Activated naive CD4-positive, alpha-beta T cell treated with anti-CD3 and anti-CD28 coated beads, Interleukin-2, amount 50 U/mL, for 24 hours (primary cell): ENCODE measurements at regions not wholly inside any gene's neighbourhood (a gene's known extent, or its start where the extent isn't known, plus 50 kb on each side); places are given as distances from the start of the nearest gene placed in this dataset.
"Not testable (repeated sequence)": the region's sequence is repeated elsewhere in the genome, so short reads cannot be mapped to it uniquely, and the experiment has no call there.

Source experiments
- H3K27ac Mint-ChIP-seq: one replicate; pipeline ENCODE4 v1.8.0; 2021; ENCODE audit warnings: mild to moderate bottlenecking, mixed read lengths
- H3K27me3 Mint-ChIP-seq: one replicate; pipeline ENCODE4 v1.8.0; 2021; ENCODE audit warnings: mixed read lengths
- H3K36me3 Mint-ChIP-seq: one replicate; pipeline ENCODE4 v1.8.0; 2021; ENCODE audit warnings: mixed read lengths
- H3K4me1 Mint-ChIP-seq: one replicate; pipeline ENCODE4 v1.8.0; 2021; ENCODE audit warnings: mixed read lengths
- H3K4me3 Mint-ChIP-seq: one replicate; pipeline ENCODE4 v1.8.0; 2021; ENCODE audit warnings: mild to moderate bottlenecking, mixed read lengths
- H3K9me3 Mint-ChIP-seq: one replicate; pipeline ENCODE4 v1.8.0; 2021; ENCODE audit warnings: mixed read lengths

- not testable (repeated sequence) for H3K36me3 Mint-ChIP-seq, H3K9me3 Mint-ChIP-seq, H3K4me3 Mint-ChIP-seq, H3K4me1 Mint-ChIP-seq
- Mint-ChIP-seq H3K27ac (peak overlapping the region; percentile 57), H3K27me3 (peaks cover 13% of the 10 kb centered on the region)
Observed at GRCh38 chr10:63827018-63827417, 305.8 kb downstream of the REEP3 start.

DNA sequence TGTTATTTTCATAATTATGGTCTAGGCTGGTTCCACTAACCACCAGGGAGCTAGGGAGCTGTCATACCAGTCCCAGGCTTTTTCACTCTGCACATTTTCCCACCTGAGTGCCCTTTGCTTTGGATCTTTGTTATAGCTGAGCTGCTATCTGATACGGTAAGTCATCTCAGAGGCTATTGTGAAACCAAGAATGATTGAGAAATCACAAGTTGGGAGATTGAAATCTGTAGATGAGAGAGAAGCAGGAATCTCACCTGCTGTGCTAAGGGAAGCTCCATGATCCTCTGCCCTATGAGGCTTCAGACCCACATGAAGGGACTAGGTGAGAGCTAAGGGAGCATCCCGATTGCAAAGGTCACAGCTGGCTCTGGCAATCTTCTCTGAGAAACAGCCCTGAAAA lies 307.8 kb downstream of the REEP3 start:
- H3K4me1 Mint-ChIP-seq = no peaks in the 10 kb centered on the region
- no peaks in the 10 kb centered on the region for H3K9me3 Mint-ChIP-seq
- H3K36me3 Mint-ChIP-seq = no peaks in the 10 kb centered on the region
- H3K27ac Mint-ChIP-seq = no peak overlapping the region
- no peak overlapping the region for H3K4me3 Mint-ChIP-seq
- peaks cover 7% of the 10 kb centered on the region for H3K27me3 Mint-ChIP-seq

- Mint-ChIP-seq H3K4me1 (no peaks in the 10 kb centered on the region), H3K4me3 (no peak overlapping the region), H3K27me3 (peaks cover 7% of the 10 kb centered on the region), H3K27ac (no peak overlapping the region), H3K9me3 (no peaks in the 10 kb centered on the region), H3K36me3 (no peaks in the 10 kb centered on the region)
Observed at GRCh38 chr10:63829573-63830149, 308.5 kb downstream of the REEP3 start.

GRCh38 chr10:63832686-63833085 lies 311.5 kb downstream of the REEP3 start:
- Mint-ChIP-seq H3K27ac (no peak overlapping the region), H3K4me3 (no peak overlapping the region), H3K4me1 (no peaks in the 10 kb centered on the region), H3K9me3 (no peaks in the 10 kb centered on the region), H3K27me3 (peaks cover 7% of the 10 kb centered on the region), H3K36me3 (no peaks in the 10 kb centered on the region)

- peaks cover 7% of the 10 kb centered on the region for H3K27me3 Mint-ChIP-seq
- H3K4me1 Mint-ChIP-seq = no peaks in the 10 kb centered on the region
- no peaks in the 10 kb centered on the region for H3K9me3 Mint-ChIP-seq
- H3K36me3 Mint-ChIP-seq = no peaks in the 10 kb centered on the region
- H3K27ac Mint-ChIP-seq = no peak overlapping the region
- no peak overlapping the region for H3K4me3 Mint-ChIP-seq
Observed at GRCh38 chr10:63833411-63834060, 312.3 kb downstream of the REEP3 start.

GRCh38 chr10:63836666-63837442 lies 315.7 kb downstream of the REEP3 start:
- no peak overlapping the region for H3K4me3 Mint-ChIP-seq
- peaks cover 9% of the 10 kb centered on the region for H3K27me3 Mint-ChIP-seq
- no peak overlapping the region for H3K27ac Mint-ChIP-seq
- no peaks in the 10 kb centered on the region for H3K36me3 Mint-ChIP-seq
- H3K4me1 Mint-ChIP-seq = no peaks in the 10 kb centered on the region
- H3K9me3 Mint-ChIP-seq = no peaks in the 10 kb centered on the region

GRCh38 chr10:63841761-63842160 lies 320.6 kb downstream of the REEP3 start:
- Mint-ChIP-seq H3K27ac (no peak overlapping the region), H3K27me3 (peaks cover 18% of the 10 kb centered on the region), H3K36me3 (no peaks in the 10 kb centered on the region), H3K9me3 (no peaks in the 10 kb centered on the region), H3K4me3 (no peak overlapping the region), H3K4me1 (no peaks in the 10 kb centered on the region)

DNA sequence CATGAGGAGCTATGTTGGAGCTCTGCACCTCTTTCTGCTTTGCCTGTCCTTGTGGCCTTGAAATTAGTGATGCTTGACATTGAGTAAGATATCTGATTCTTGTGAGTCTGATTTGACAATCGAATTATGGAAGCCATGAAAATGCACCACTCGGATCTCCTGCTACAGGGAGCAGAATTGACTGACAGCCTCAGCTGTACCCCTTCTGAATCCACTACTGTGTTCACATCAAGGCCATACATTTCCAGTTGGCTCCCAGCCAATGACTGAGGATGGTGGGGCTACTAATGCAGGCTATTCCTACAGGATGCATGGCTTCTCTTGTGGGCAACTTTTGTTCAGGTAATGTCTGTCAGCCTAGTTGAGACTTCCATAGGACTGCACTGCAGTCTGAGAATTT lies 321.9 kb downstream of the REEP3 start:
- H3K27me3 Mint-ChIP-seq = peaks cover 15% of the 10 kb centered on the region
- no peaks in the 10 kb centered on the region for H3K4me1 Mint-ChIP-seq
- H3K9me3 Mint-ChIP-seq = no peaks in the 10 kb centered on the region
- H3K4me3 Mint-ChIP-seq = no peak overlapping the region
- H3K27ac Mint-ChIP-seq = no peak overlapping the region
- H3K36me3 Mint-ChIP-seq = no peaks in the 10 kb centered on the region

DNA sequence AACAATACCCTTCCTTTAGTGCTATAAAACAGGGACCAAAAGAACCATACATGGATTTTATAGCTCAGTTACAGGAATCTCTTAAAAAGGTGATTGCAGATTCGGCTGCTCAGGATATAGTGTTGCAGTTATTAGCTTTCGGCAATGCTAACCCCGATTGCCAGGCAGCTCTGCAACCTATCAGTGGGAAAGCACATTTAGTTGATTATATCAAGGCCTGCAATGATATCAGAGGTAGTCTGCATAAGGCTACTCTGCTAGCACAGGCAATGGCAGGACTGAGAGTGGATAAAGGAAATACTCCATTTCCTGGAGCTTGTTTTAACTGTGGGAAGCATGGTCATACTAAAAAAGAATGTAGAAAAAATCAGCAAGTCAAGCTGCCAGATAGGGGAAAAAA lies 327.7 kb downstream of the REEP3 start:
- not testable (repeated sequence) for H3K4me3 Mint-ChIP-seq, H3K9me3 Mint-ChIP-seq, H3K27ac Mint-ChIP-seq, H3K4me1 Mint-ChIP-seq, H3K27me3 Mint-ChIP-seq, H3K36me3 Mint-ChIP-seq

DNA sequence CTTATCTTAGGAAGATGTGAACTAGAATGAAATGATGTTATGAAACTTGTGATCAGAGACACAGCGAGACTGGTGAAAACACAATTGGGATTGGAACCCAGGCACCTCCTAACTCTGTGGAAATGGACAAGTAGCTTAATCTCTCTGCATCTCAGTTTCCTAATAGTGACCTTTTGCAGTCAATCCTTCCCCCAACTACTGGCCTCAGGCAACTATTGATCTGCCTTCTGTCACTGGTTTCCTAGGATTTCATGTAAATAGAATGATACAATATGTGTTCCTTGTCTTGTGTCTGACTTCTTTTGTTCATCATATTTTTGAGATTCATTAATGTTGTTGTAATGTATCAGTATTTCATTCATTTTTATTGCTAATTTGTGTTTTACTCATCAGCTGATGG lies 341.7 kb downstream of the REEP3 start:
- no peaks in the 10 kb centered on the region for H3K9me3 Mint-ChIP-seq
- no peak overlapping the region for H3K4me3 Mint-ChIP-seq
- peaks cover 22% of the 10 kb centered on the region for H3K27me3 Mint-ChIP-seq
- H3K4me1 Mint-ChIP-seq = peaks cover 12% of the 10 kb centered on the region
- no peaks in the 10 kb centered on the region for H3K36me3 Mint-ChIP-seq
- H3K27ac Mint-ChIP-seq = no peak overlapping the region

DNA sequence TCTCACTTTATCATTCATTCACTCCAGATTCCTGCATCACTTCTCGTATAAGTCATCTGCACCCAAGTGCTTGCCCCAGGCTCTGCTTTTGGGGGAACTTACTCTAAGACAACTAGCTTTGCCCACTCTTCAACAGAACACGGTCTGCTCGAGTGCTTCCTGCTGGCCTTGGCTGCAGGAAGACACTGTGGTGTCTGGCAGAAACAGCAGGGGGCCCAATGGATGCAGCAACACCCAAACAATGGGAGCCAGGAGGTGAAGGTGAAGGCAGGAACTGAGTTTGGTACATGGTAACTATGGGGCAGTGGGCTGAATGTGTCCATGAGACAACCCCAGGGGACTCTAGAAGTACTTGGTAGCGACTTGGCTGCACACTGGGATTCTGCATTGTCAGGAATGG lies 344.0 kb downstream of the REEP3 start:
- Mint-ChIP-seq H3K36me3 (no peaks in the 10 kb centered on the region), H3K27ac (no peak overlapping the region), H3K27me3 (peaks cover 18% of the 10 kb centered on the region), H3K9me3 (no peaks in the 10 kb centered on the region), H3K4me1 (peaks cover 12% of the 10 kb centered on the region), H3K4me3 (no peak overlapping the region)

GRCh38 chr10:63866075-63866746 lies 345.0 kb downstream of the REEP3 start:
- Mint-ChIP-seq H3K9me3 (no peaks in the 10 kb centered on the region), H3K4me1 (peaks cover 12% of the 10 kb centered on the region), H3K4me3 (no peak overlapping the region), H3K36me3 (no peaks in the 10 kb centered on the region), H3K27me3 (peaks cover 18% of the 10 kb centered on the region), H3K27ac (no peak overlapping the region)

- peaks cover 12% of the 10 kb centered on the region for H3K4me1 Mint-ChIP-seq
- H3K4me3 Mint-ChIP-seq = no peak overlapping the region
- peaks cover 18% of the 10 kb centered on the region for H3K27me3 Mint-ChIP-seq
- H3K9me3 Mint-ChIP-seq = no peaks in the 10 kb centered on the region
- H3K36me3 Mint-ChIP-seq = no peaks in the 10 kb centered on the region
- no peak overlapping the region for H3K27ac Mint-ChIP-seq
Observed at GRCh38 chr10:63866747-63867140, 345.5 kb downstream of the REEP3 start.

- Mint-ChIP-seq H3K9me3 (peaks cover 9% of the 10 kb centered on the region), H3K4me1 (no peaks in the 10 kb centered on the region)
Observed at GRCh38 chr10:63878428-63878827, 357.2 kb downstream of the REEP3 start.

DNA sequence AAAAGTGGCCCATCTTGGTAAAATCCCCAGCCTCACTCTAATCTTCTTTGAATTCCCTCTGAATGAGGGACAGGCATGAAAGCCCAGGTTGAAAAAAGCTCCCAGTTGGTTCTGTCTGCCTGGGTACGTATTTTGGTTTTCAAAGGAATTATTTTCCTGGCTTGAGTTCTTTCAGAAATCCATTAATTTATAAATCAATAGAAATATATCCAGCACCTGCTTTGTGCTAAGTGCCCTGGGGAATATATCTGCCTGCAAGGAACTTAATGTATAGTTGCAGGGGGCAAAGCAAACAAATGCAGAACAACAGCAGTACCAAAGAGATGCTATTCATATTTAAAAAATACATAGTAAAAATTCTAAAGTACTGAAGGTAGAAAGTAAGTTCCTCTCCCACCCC lies 362.7 kb downstream of the REEP3 start:
- H3K4me1 Mint-ChIP-seq = no peaks in the 10 kb centered on the region
- H3K27me3 Mint-ChIP-seq = no peaks in the 10 kb centered on the region
- no peak overlapping the region for H3K4me3 Mint-ChIP-seq
- H3K9me3 Mint-ChIP-seq = peaks cover 9% of the 10 kb centered on the region
- no peak overlapping the region for H3K27ac Mint-ChIP-seq
- H3K36me3 Mint-ChIP-seq = no peaks in the 10 kb centered on the region

More at GRCh38 chr10:63878428-63878827, 357.2 kb downstream of the REEP3 start:
- Mint-ChIP-seq H3K27ac (no peak overlapping the region), H3K36me3 (no peaks in the 10 kb centered on the region), H3K4me3 (no peak overlapping the region), H3K27me3 (no peaks in the 10 kb centered on the region)

- no peaks in the 10 kb centered on the region for H3K36me3 Mint-ChIP-seq
- H3K9me3 Mint-ChIP-seq = peaks cover 7% of the 10 kb centered on the region
- H3K4me1 Mint-ChIP-seq = no peaks in the 10 kb centered on the region
- no peaks in the 10 kb centered on the region for H3K27me3 Mint-ChIP-seq
- no peak overlapping the region for H3K27ac Mint-ChIP-seq
- no peak overlapping the region for H3K4me3 Mint-ChIP-seq
Observed at GRCh38 chr10:63884426-63884825, 363.2 kb downstream of the REEP3 start.
